IMR-90 (cell line): ENCODE measurements at regions not wholly inside any gene's neighbourhood (a gene's known extent, or its start where the extent isn't known, plus 50 kb on each side); places are given as distances from the start of the nearest gene placed in this dataset.

ENCODE experiments used
- ATAC-seq: fragments of 200-7000 bp; cut with Tn5 transposase; 2 replicates; pipeline ENCODE4 v1.9.1; 2020; ENCODE audit warnings: low read depth, mild to moderate bottlenecking, moderate library complexity
- BruUV-seq: library from RNA; stranded (reverse); fragments of 400-500 nt; replicated peaks from 2 replicates; lab custom pipeline; 2021; lab: Mats Ljungman, UMichigan
- CTCF ChIA-PET: fragments of 300-600 bp; formaldehyde crosslinking; extraction: SDS; loops from one replicate; lab custom pipeline; 2021; ENCODE audit warnings: antibody characterized with exemption; lab: Yijun Ruan, JAX
- POLR2A ChIA-PET: fragments of 300-600 bp; sonication (Branson Sonifier 250); formaldehyde crosslinking; loops from one replicate; lab custom pipeline; 2022; ENCODE audit warnings: antibody characterized with exemption; ENCODE audit not compliant: unreplicated experiment; lab: Charles Lee
- DNase-seq: peaks from one replicate; pipeline ENCODE4 v3.0.0; 2013
- H2AFZ ChIP-seq: replicated peaks from 2 replicates; pipeline ENCODE3; 2013; ENCODE audit warnings: low read length, mild to moderate bottlenecking; ENCODE audit not compliant: poor library complexity
- H2AK5ac ChIP-seq: 2 replicates; pipeline ENCODE4 v1.6.1; 2013; ENCODE audit warnings: low read depth, low read length, inconsistent platforms
- H2AK9ac ChIP-seq: replicated peaks from 2 replicates; pipeline ENCODE3; 2013; ENCODE audit warnings: mild to moderate bottlenecking, low read depth, low read length, moderate library complexity; ENCODE audit not compliant: poor library complexity
- H2BK120ac ChIP-seq: 2 replicates; pipeline ENCODE4 v1.6.1; 2013; ENCODE audit warnings: low read depth, low read length, inconsistent platforms
- H2BK15ac ChIP-seq: 3 replicates; pipeline ENCODE4 v1.6.1; 2013; ENCODE audit warnings: low read depth, low read length, inconsistent platforms
- H2BK20ac ChIP-seq: 2 replicates; pipeline ENCODE4 v1.6.1; 2013; ENCODE audit warnings: low read depth, mild to moderate bottlenecking, inconsistent platforms, low read length, moderate library complexity
- H2BK5ac ChIP-seq: 2 replicates; pipeline ENCODE4 v1.6.1; 2013; ENCODE audit warnings: mild to moderate bottlenecking, low read depth, low read length, inconsistent platforms; ENCODE audit not compliant: poor library complexity, severe bottlenecking
- H3K14ac ChIP-seq: replicated peaks from 2 replicates; pipeline ENCODE4 v1.6.1; 2013; ENCODE audit warnings: low read depth, low read length, inconsistent platforms
- H3K18ac ChIP-seq: 2 replicates; pipeline ENCODE4 v1.6.1; 2013; ENCODE audit warnings: low read depth, low read length, control low read depth
- H3K23ac ChIP-seq: 2 replicates; pipeline ENCODE4 v1.6.1; 2013; ENCODE audit warnings: low read depth, low read length, inconsistent platforms
- H3K27ac ChIP-seq: 2 replicates; pipeline ENCODE4 v1.5.1; 2013; ENCODE audit warnings: mild to moderate bottlenecking, control low read depth, low read length; ENCODE audit not compliant: insufficient read depth
- H3K27me3 ChIP-seq: 2 replicates; pipeline ENCODE4 v1.6.1; 2013; ENCODE audit warnings: low read length; ENCODE audit not compliant: control insufficient read depth, insufficient read depth
- H3K36me3 ChIP-seq: 2 replicates; pipeline ENCODE4 v1.6.1; 2013; ENCODE audit warnings: low read length, mixed read lengths; ENCODE audit not compliant: control insufficient read depth, insufficient read depth
- H3K4ac ChIP-seq: 2 replicates; pipeline ENCODE4 v1.6.1; 2013; ENCODE audit warnings: low read depth, low read length, inconsistent platforms
- H3K4me1 ChIP-seq: 2 replicates; pipeline ENCODE4 v1.6.1; 2013; ENCODE audit warnings: low read length, mixed read lengths; ENCODE audit not compliant: control insufficient read depth, insufficient read depth
- H3K4me2 ChIP-seq: 2 replicates; pipeline ENCODE4 v1.6.1; 2013; ENCODE audit warnings: low read depth, mild to moderate bottlenecking, control low read depth, low read length, moderate library complexity
- H3K4me3 ChIP-seq: 2 replicates; pipeline ENCODE4 v1.5.1; 2013; ENCODE audit warnings: low read depth, mild to moderate bottlenecking, control low read depth, low read length, moderate library complexity; ENCODE audit not compliant: insufficient read depth
- H3K56ac ChIP-seq: 2 replicates; pipeline ENCODE4 v1.6.1; 2013; ENCODE audit warnings: low read length, inconsistent platforms; ENCODE audit not compliant: insufficient read depth; ENCODE audit errors: extremely low read depth
- H3K79me1 ChIP-seq, 2 experiments: 2 replicates each; pipeline ENCODE4 v1.6.1; 2013; ENCODE audit warnings: low read length in 2 of 2, inconsistent platforms in 1 of 2, low read depth in 1 of 2
- H3K9ac ChIP-seq: 2 replicates; pipeline ENCODE4 v1.6.1; 2013; ENCODE audit warnings: low read depth, low read length, control low read depth
- H3K9me1 ChIP-seq: 2 replicates; pipeline ENCODE4 v1.6.1; 2013; ENCODE audit warnings: low read length, inconsistent platforms; ENCODE audit not compliant: insufficient read depth
- H3K9me3 ChIP-seq: 2 replicates; pipeline ENCODE4 v1.6.1; 2013; ENCODE audit warnings: low read length; ENCODE audit not compliant: control insufficient read depth, insufficient read depth
- H4K20me1 ChIP-seq: 2 replicates; pipeline ENCODE4 v1.6.1; 2013; ENCODE audit warnings: low read length, inconsistent platforms; ENCODE audit not compliant: insufficient read depth
- H4K5ac ChIP-seq: 2 replicates; pipeline ENCODE4 v1.6.1; 2013; ENCODE audit warnings: mild to moderate bottlenecking, low read depth, low read length, control low read depth
- H4K8ac ChIP-seq, 2 experiments: 2 replicates each; pipeline ENCODE4 v1.6.1; 2013; ENCODE audit warnings: low read depth in 2 of 2, low read length in 2 of 2, control low read depth in 1 of 2, inconsistent platforms in 1 of 2
- H4K91ac ChIP-seq: 2 replicates; pipeline ENCODE4 v1.6.1; 2013; ENCODE audit warnings: low read depth, low read length, inconsistent platforms; ENCODE audit not compliant: insufficient read depth
- CEBPB ChIP-seq: IDR thresholded peaks from 2 replicates; pipeline ENCODE4 v1.6.1; 2012; ENCODE audit warnings: low read depth, low read length, improper control_type of control experiment
- MAFK ChIP-seq: IDR thresholded peaks from 2 replicates; pipeline ENCODE4 v1.6.1; 2012; ENCODE audit warnings: low read depth, low read length, improper control_type of control experiment
- MAZ ChIP-seq: IDR thresholded peaks from 2 replicates; pipeline ENCODE4 v1.6.1; 2012; ENCODE audit warnings: low read depth, mild to moderate bottlenecking, low read length, improper control_type of control experiment, moderate library complexity, borderline replicate concordance
- NFE2L2 ChIP-seq: fragments of 150-350 bp; IDR thresholded peaks from 2 replicates; pipeline ENCODE4 v1.6.1; 2016; ENCODE audit warnings: low read depth, mild to moderate bottlenecking, low read length
- POLR2A ChIP-seq: IDR thresholded peaks from 2 replicates; pipeline ENCODE4 v1.6.1; 2012; ENCODE audit warnings: mild to moderate bottlenecking, low read depth, low read length
- RCOR1 ChIP-seq: IDR thresholded peaks from 2 replicates; pipeline ENCODE4 v1.6.1; 2012; ENCODE audit warnings: mild to moderate bottlenecking, low read length, improper control_type of control experiment; ENCODE audit not compliant: insufficient replicate concordance
- RFX5 ChIP-seq: IDR thresholded peaks from 2 replicates; pipeline ENCODE4 v1.8.0; 2012; ENCODE audit warnings: low read depth, mild to moderate bottlenecking, low read length, moderate library complexity
- USF2 ChIP-seq: fragments of 150-350 bp; IDR thresholded peaks from 2 replicates; pipeline ENCODE4 v1.6.1; 2017; ENCODE audit warnings: mild to moderate bottlenecking, antibody characterized with exemption, low read length, low read depth
- dilution Hi-C: fragments of 300-500 bp; cut with HindIII; formaldehyde crosslinking; loops from one replicate; pipeline ENCODE4 v1.14.3; 2018; ENCODE audit warnings: low sequenced_read_pairs; ENCODE audit not compliant: unreplicated experiment
- in situ Hi-C: fragments of 300-500 bp; cut with MboI; formaldehyde crosslinking; loops from 3 replicates; pipeline ENCODE4 v1.14.3; 2019; ENCODE audit warnings: low sequenced_read_pairs, inconsistent platforms, mixed read lengths
- intact Hi-C: fragments of 100-400 bp; cut with micrococcal nuclease; formaldehyde crosslinking; loops from 2 replicates; pipeline ENCODE4 v1.10.0; 2022

GRCh38 chr9:82531795-82532194, 531.1 kb downstream of the RASEF start:
- no peak overlapping the region for H2BK120ac ChIP-seq
- no peak overlapping the region for H3K4me3 ChIP-seq
- H3K27me3 ChIP-seq, result no peaks in the 10 kb centered on the region
- no peaks in the 10 kb centered on the region for H3K4me1 ChIP-seq
- intact Hi-C loops (loop anchor here (1.0 to 5.0 kb wide), 2 partner anchors 75 to 431 kb away; no protein-coding TSS in a partner anchor), dilution Hi-C loops (no loop called here), in situ Hi-C loops (no loop called here)
- no peaks in the 10 kb centered on the region for H3K79me1 ChIP-seq
- no peak overlapping the region for H3K23ac ChIP-seq
- no peak overlapping the region for H2AK5ac ChIP-seq
- H2BK5ac ChIP-seq, result no peak overlapping the region
- no peak overlapping the region for H3K9ac ChIP-seq
- no peak overlapping the region for H3K56ac ChIP-seq
- no peak overlapping the region for H2BK15ac ChIP-seq
- CTCF ChIA-PET, result interaction anchor here (1.0 to 1.2 kb wide), 2 partner anchors 50 to 74 kb away, joined by 3 to 10 read pairs; no protein-coding TSS in a partner anchor
- POLR2A ChIA-PET, result no interaction called here
- BruUV-seq, result no TSS peak
- no peak overlapping the region for H4K8ac ChIP-seq
- no peak for TF ChIP-seq CEBPB
- no peak for TF ChIP-seq NFE2L2
- no peak for TF ChIP-seq RCOR1
- no peak for TF ChIP-seq MAZ
- TF ChIP-seq USF2, result no peak
- TF ChIP-seq RFX5, result no peak
- no peak for TF ChIP-seq POLR2A
- TF ChIP-seq MAFK, result no peak
- H3K4ac ChIP-seq, result no peak overlapping the region
- DNase-seq, result no peak
- H3K4me2 ChIP-seq, result no peak overlapping the region
- H4K20me1 ChIP-seq, result no peaks in the 10 kb centered on the region
- no peak overlapping the region for H2AFZ ChIP-seq
- no peak overlapping the region for H4K5ac ChIP-seq
- H3K9me1 ChIP-seq, result no peaks in the 10 kb centered on the region
- H4K91ac ChIP-seq, result no peak overlapping the region
- H3K18ac ChIP-seq, result no peak overlapping the region
- peaks cover 7% of the 10 kb centered on the region for H3K9me3 ChIP-seq
- H3K36me3 ChIP-seq, result no peaks in the 10 kb centered on the region
- no peak overlapping the region for H3K14ac ChIP-seq
- H2AK9ac ChIP-seq, result no peak overlapping the region
- H3K27ac ChIP-seq, result no peak overlapping the region
- ATAC-seq, result no peak
- H2BK20ac ChIP-seq, result no peak overlapping the region
